A549 (cell line): ENCODE measurements at regions not wholly inside any gene's neighbourhood (a gene's known extent, or its start where the extent isn't known, plus 50 kb on each side); places are given as distances from the start of the nearest gene placed in this dataset.
A peak's percentile ranks its signal among the peaks of the same experiment; 100 is the strongest.

Experiments used
- ATAC-seq, 2 experiments: fragments of 200-7000 bp in 1 of 2; fragments of >200 bp in 1 of 2; cut with Nextera tagmentation in 1 of 2; cut with Tn5 transposase in 1 of 2; 3 replicates each; pipeline versions ENCODE4 v1.8.0 to v1.9.1; 2018 to 2020; ENCODE audit warnings: mild to moderate bottlenecking in 1 of 2, moderate library complexity in 1 of 2
- CTCF ChIA-PET: fragments of 300-600 bp; sonication (Branson Sonifier 250); formaldehyde crosslinking; extraction: SDS; loops from one replicate; lab custom pipeline; 2021; ENCODE audit warnings: antibody characterized with exemption, inconsistent platforms; lab: Yijun Ruan, JAX
- POLR2A ChIA-PET: fragments of 350-600 bp; formaldehyde crosslinking; extraction: SDS; loops from one replicate; lab custom pipeline; 2021; ENCODE audit warnings: antibody characterized with exemption, inconsistent platforms; lab: Yijun Ruan, JAX
- DNase-seq, 2 experiments: peaks; one replicate each; pipeline versions ENCODE4 v3.0.0 to v3.0.0-alpha.2; 2011 to 2016; ENCODE audit warnings: low read depth in 1 of 2, low spot score in 1 of 2
- FAIRE-seq: peaks from 2 replicates; lab custom pipeline; 2011; peaks lifted over from hg19 to GRCh38; lab: Jason Lieb, UNC
- H3K27ac ChIP-seq, 2 experiments: fragments of >200 bp; sonication (Bioruptor Twin); formaldehyde crosslinking; 3 replicates each; pipeline ENCODE4 v1.5.1; 2016 to 2017
- H3K4me1 ChIP-seq: fragments of >200 bp; sonication (Bioruptor Twin); formaldehyde crosslinking; 3 replicates; pipeline ENCODE4 v1.6.1; 2016
- H3K4me2 ChIP-seq: fragments of >200 bp; sonication (Bioruptor Twin); formaldehyde crosslinking; 3 replicates; pipeline ENCODE4 v1.6.1; 2016
- H3K4me3 ChIP-seq: fragments of >200 bp; sonication (Bioruptor Twin); formaldehyde crosslinking; 3 replicates; pipeline ENCODE4 v1.5.1; 2016
- H3K9me3 ChIP-seq: fragments of >200 bp; sonication (Bioruptor Twin); formaldehyde crosslinking; 3 replicates; pipeline ENCODE4 v1.6.1; 2016
- BHLHE40 ChIP-seq: IDR thresholded peaks from 2 replicates; pipeline ENCODE4 v1.6.1; 2012; ENCODE audit warnings: low read depth, low read length, inconsistent platforms
- CBX2 ChIP-seq: fragments of 200-600 bp; sonication (generic); IDR thresholded peaks from 2 replicates; pipeline ENCODE4 v1.6.1; 2016; ENCODE audit warnings: low read depth, mild to moderate bottlenecking, borderline replicate concordance
- CBX8 ChIP-seq: fragments of 200-600 bp; sonication (generic); IDR thresholded peaks from 2 replicates; pipeline ENCODE4 v1.6.1; 2016
- CHD4 ChIP-seq: fragments of 200-600 bp; sonication (generic); IDR thresholded peaks from 2 replicates; pipeline ENCODE4 v1.6.1; 2016; ENCODE audit warnings: antibody characterized with exemption, mild to moderate bottlenecking, borderline replicate concordance
- EHF ChIP-seq: fragments of 250-450 bp; sonication (Bioruptor Pico); IDR thresholded peaks from 2 replicates; pipeline ENCODE4 v1.5.0; 2020; ENCODE audit warnings: mild to moderate bottlenecking
- EHMT2 ChIP-seq: fragments of 200-600 bp; sonication (generic); IDR thresholded peaks from 2 replicates; pipeline ENCODE4 v1.6.1; 2016; ENCODE audit warnings: antibody characterized with exemption, low read depth, mild to moderate bottlenecking, moderate library complexity
- EP300 ChIP-seq, 2 experiments: fragments of >200 bp; sonication (Bioruptor Twin); formaldehyde crosslinking; IDR thresholded peaks; 2 replicates in 1 of 2; 3 replicates in 1 of 2; pipeline ENCODE4 v1.6.1; 2016 to 2017
- FOXS1 ChIP-seq: fragments of 250-450 bp; sonication (Bioruptor Pico); IDR thresholded peaks from 2 replicates; pipeline ENCODE4 v1.5.0; 2020; ENCODE audit warnings: mild to moderate bottlenecking, moderate library complexity
- GATA3 ChIP-seq: IDR thresholded peaks from 2 replicates; pipeline ENCODE4 v1.6.1; 2012; ENCODE audit warnings: borderline replicate concordance
- HEYL ChIP-seq: fragments of 250-450 bp; sonication (Bioruptor Pico); IDR thresholded peaks from 2 replicates; pipeline ENCODE4 v1.8.0; 2021; ENCODE audit warnings: mild to moderate bottlenecking, moderate library complexity
- JUN ChIP-seq, 2 experiments: fragments of >200 bp; sonication (Bioruptor Twin); formaldehyde crosslinking; IDR thresholded peaks; 2 replicates in 1 of 2; 3 replicates in 1 of 2; pipeline ENCODE4 v1.6.1; 2016 to 2017
- KDM1A ChIP-seq: fragments of 200-600 bp; sonication (generic); IDR thresholded peaks from 2 replicates; pipeline ENCODE4 v1.6.1; 2016; ENCODE audit warnings: low read depth, mild to moderate bottlenecking
- KDM5A ChIP-seq: fragments of 200-600 bp; sonication (generic); IDR thresholded peaks from 2 replicates; pipeline ENCODE4 v1.6.1; 2016; ENCODE audit warnings: antibody characterized with exemption, mild to moderate bottlenecking
- MAFK ChIP-seq: fragments of 450-650 bp; IDR thresholded peaks from 2 replicates; pipeline ENCODE4 v1.6.1; 2014; ENCODE audit not compliant: partially characterized antibody
- MYC ChIP-seq: IDR thresholded peaks from 2 replicates; pipeline ENCODE4 v1.6.1; 2012; ENCODE audit warnings: mild to moderate bottlenecking, inconsistent platforms, low read length, improper control_type of control experiment, borderline replicate concordance
- NR3C1 ChIP-seq: fragments of >200 bp; sonication (Bioruptor Twin); formaldehyde crosslinking; IDR thresholded peaks from 3 replicates; pipeline ENCODE4 v1.6.1; 2017
- POLR2A ChIP-seq: IDR thresholded peaks from 2 replicates; pipeline ENCODE4 v1.6.1; 2012; ENCODE audit warnings: mild to moderate bottlenecking, low read length
- RCOR1 ChIP-seq: fragments of 150-350 bp; IDR thresholded peaks from 2 replicates; pipeline ENCODE4 v1.6.1; 2014; ENCODE audit warnings: antibody characterized with exemption, low read length, low read depth
- RFX5 ChIP-seq: fragments of 450-650 bp; IDR thresholded peaks from 2 replicates; pipeline ENCODE4 v1.7.1; 2014; ENCODE audit warnings: antibody characterized with exemption, mild to moderate bottlenecking, moderate library complexity
- SMC3 ChIP-seq: fragments of >200 bp; sonication (Bioruptor Twin); formaldehyde crosslinking; IDR thresholded peaks from 3 replicates; pipeline ENCODE4 v1.6.1; 2018; ENCODE audit warnings: inconsistent platforms
- TF ChIP-seq, protein P1 (sequence below): fragments of 250-450 bp; sonication (Bioruptor Pico); IDR thresholded peaks from 2 replicates; pipeline ENCODE4 v1.5.0; 2021; ENCODE audit warnings: mild to moderate bottlenecking, moderate library complexity, borderline replicate concordance
- TF ChIP-seq, protein P2 (sequence below): fragments of 250-450 bp; sonication (Bioruptor Pico); IDR thresholded peaks from 2 replicates; pipeline ENCODE4 v1.5.0; 2020; ENCODE audit warnings: low read depth, mild to moderate bottlenecking, moderate library complexity
- TF ChIP-seq, protein P3 (sequence below): IDR thresholded peaks from 2 replicates; pipeline ENCODE4 v1.6.1; 2012; ENCODE audit warnings: low read depth, borderline replicate concordance
- TF ChIP-seq, protein P4 (sequence below): fragments of >200 bp; sonication (Bioruptor Twin); formaldehyde crosslinking; IDR thresholded peaks from 3 replicates; pipeline ENCODE4 v1.5.1; 2016
- TF ChIP-seq, protein P5 (sequence below): fragments of >200 bp; sonication (Bioruptor Twin); formaldehyde crosslinking; IDR thresholded peaks from 3 replicates; pipeline ENCODE4 v1.6.1; 2016
- TF ChIP-seq, protein P6 (sequence below): fragments of 150-350 bp; IDR thresholded peaks from 2 replicates; pipeline ENCODE4 v1.6.1; 2014; ENCODE audit warnings: low read depth, mild to moderate bottlenecking, low read length
- TF ChIP-seq, protein P7 (sequence below): IDR thresholded peaks from 2 replicates; pipeline ENCODE4 v1.6.1; 2012
- TF ChIP-seq, protein P8 (sequence below): fragments of >200 bp; sonication (Bioruptor Twin); formaldehyde crosslinking; IDR thresholded peaks from 2 replicates; pipeline ENCODE4 v1.6.1; 2016

DNA sequence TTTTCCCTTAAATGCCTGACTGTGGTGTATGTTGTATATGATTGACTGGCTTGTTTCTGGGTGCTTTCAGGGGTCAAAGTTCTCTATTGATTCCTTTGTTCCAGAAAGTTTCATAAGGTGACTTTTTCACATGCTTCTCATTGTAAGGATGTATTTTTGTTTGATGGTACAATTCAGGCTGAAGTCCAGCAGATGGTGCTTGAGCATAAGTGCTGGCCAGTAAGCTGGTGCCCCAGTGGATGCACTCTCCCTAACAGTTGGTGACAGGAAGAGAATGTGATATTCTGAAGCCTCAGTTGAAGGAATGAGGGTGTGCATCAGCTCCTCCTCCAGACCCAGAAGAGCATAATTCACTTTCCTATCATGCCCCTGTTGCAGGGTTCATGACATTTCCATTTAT is 1941.6 kb upstream of the PRR20A start:
- ATAC-seq (no peak), DNase-seq (peak in 1 of 2 experiments; percentile 1)
- TF ChIP-seq, protein P1, sequence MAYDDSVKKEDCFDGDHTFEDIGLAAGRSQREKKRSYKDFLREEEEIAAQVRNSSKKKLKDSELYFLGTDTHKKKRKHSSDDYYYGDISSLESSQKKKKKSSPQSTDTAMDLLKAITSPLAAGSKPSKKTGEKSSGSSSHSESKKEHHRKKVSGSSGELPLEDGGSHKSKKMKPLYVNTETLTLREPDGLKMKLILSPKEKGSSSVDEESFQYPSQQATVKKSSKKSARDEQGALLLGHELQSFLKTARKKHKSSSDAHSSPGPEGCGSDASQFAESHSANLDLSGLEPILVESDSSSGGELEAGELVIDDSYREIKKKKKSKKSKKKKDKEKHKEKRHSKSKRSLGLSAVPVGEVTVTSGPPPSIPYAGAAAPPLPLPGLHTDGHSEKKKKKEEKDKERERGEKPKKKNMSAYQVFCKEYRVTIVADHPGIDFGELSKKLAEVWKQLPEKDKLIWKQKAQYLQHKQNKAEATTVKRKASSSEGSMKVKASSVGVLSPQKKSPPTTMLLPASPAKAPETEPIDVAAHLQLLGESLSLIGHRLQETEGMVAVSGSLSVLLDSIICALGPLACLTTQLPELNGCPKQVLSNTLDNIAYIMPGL (CRISPR knock-in tag): no peak
- TF ChIP-seq HEYL (CRISPR knock-in tag) (no peak), GATA3 (no peak), RCOR1 (no peak), RFX5 (no peak), EHF (CRISPR knock-in tag) (no peak), KDM5A (no peak), CBX8 (no peak), CHD4 (no peak), EHMT2 (no peak), JUN (IDR thresholded peaks at IDR 0.05) (no peak), BHLHE40 (no peak), MAFK (no peak), CBX2 (no peak), SMC3 (no peak)
- TF ChIP-seq, protein P2, sequence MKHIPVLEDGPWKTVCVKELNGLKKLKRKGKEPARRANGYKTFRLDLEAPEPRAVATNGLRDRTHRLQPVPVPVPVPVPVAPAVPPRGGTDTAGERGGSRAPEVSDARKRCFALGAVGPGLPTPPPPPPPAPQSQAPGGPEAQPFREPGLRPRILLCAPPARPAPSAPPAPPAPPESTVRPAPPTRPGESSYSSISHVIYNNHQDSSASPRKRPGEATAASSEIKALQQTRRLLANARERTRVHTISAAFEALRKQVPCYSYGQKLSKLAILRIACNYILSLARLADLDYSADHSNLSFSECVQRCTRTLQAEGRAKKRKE (CRISPR knock-in tag): no peak
- TF ChIP-seq, all 56 proteins: peak for 0
- Histone ChIP-seq H3K27ac (no peak overlapping the region), H3K4me3 (no peak overlapping the region), H3K9me3 (no peaks in the 10 kb centered on the region), H3K4me2 (no peak overlapping the region), H3K4me1 (no peaks in the 10 kb centered on the region)
- ChIA-PET POLR2A (no interaction called here), CTCF (interaction anchor here (1.0 kb wide), 1 partner anchor 126 kb away, joined by 3 read pairs; no protein-coding TSS in a partner anchor)
- no peak for FAIRE-seq

DNA sequence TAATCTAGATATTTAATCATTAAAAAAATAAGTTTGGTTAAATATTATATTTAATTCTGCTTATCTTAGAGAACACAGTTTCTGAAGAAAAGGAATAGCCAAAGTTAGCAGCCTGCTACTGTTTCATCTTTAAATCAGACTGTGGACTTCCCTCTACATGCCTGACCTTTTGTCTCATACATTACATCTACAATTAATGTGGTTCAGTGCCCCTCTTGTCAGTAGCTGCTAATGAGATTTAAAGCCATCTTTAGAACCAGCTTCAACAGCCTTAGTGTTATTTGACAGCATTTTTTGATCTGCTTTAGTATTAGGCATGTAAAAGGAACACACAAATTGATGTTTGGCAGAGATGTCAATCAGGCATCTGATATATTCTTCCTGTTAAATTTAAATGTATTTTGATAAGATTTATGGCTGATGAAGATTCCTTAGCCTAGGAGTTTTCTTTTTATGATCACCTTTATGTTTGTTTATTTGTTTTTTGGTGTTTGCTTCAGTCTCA is 1925.8 kb upstream of the PRR20A start:
- ChIA-PET CTCF (no interaction called here), POLR2A (no interaction called here)
- TF ChIP-seq CHD4: no peak
- no peak for TF ChIP-seq RCOR1
- TF ChIP-seq, protein P3, sequence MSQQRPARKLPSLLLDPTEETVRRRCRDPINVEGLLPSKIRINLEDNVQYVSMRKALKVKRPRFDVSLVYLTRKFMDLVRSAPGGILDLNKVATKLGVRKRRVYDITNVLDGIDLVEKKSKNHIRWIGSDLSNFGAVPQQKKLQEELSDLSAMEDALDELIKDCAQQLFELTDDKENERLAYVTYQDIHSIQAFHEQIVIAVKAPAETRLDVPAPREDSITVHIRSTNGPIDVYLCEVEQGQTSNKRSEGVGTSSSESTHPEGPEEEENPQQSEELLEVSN: no peak
- no peak for TF ChIP-seq GATA3
- no peak for TF ChIP-seq MYC
- TF ChIP-seq HEYL (CRISPR knock-in tag): no peak
- no peak for TF ChIP-seq NR3C1
- no peak for TF ChIP-seq EHF (CRISPR knock-in tag)
- TF ChIP-seq KDM5A: no peak
- TF ChIP-seq, protein P4, sequence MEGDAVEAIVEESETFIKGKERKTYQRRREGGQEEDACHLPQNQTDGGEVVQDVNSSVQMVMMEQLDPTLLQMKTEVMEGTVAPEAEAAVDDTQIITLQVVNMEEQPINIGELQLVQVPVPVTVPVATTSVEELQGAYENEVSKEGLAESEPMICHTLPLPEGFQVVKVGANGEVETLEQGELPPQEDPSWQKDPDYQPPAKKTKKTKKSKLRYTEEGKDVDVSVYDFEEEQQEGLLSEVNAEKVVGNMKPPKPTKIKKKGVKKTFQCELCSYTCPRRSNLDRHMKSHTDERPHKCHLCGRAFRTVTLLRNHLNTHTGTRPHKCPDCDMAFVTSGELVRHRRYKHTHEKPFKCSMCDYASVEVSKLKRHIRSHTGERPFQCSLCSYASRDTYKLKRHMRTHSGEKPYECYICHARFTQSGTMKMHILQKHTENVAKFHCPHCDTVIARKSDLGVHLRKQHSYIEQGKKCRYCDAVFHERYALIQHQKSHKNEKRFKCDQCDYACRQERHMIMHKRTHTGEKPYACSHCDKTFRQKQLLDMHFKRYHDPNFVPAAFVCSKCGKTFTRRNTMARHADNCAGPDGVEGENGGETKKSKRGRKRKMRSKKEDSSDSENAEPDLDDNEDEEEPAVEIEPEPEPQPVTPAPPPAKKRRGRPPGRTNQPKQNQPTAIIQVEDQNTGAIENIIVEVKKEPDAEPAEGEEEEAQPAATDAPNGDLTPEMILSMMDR: no peak
- TF ChIP-seq, protein P5, sequence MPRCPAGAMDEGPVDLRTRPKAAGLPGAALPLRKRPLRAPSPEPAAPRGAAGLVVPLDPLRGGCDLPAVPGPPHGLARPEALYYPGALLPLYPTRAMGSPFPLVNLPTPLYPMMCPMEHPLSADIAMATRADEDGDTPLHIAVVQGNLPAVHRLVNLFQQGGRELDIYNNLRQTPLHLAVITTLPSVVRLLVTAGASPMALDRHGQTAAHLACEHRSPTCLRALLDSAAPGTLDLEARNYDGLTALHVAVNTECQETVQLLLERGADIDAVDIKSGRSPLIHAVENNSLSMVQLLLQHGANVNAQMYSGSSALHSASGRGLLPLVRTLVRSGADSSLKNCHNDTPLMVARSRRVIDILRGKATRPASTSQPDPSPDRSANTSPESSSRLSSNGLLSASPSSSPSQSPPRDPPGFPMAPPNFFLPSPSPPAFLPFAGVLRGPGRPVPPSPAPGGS: no peak
- TF ChIP-seq KDM1A: no peak
- TF ChIP-seq, protein P6, sequence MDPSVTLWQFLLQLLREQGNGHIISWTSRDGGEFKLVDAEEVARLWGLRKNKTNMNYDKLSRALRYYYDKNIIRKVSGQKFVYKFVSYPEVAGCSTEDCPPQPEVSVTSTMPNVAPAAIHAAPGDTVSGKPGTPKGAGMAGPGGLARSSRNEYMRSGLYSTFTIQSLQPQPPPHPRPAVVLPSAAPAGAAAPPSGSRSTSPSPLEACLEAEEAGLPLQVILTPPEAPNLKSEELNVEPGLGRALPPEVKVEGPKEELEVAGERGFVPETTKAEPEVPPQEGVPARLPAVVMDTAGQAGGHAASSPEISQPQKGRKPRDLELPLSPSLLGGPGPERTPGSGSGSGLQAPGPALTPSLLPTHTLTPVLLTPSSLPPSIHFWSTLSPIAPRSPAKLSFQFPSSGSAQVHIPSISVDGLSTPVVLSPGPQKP: no peak
- no peak for TF ChIP-seq EP300 (IDR thresholded peaks at IDR 0.05)
- no peak for TF ChIP-seq FOXS1 (CRISPR knock-in tag)
- TF ChIP-seq, protein P7, sequence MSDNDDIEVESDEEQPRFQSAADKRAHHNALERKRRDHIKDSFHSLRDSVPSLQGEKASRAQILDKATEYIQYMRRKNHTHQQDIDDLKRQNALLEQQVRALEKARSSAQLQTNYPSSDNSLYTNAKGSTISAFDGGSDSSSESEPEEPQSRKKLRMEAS: no peak
- TF ChIP-seq POLR2A: no peak
- TF ChIP-seq, protein P8, sequence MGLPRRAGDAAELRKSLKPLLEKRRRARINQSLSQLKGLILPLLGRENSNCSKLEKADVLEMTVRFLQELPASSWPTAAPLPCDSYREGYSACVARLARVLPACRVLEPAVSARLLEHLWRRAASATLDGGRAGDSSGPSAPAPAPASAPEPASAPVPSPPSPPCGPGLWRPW: no peak
- no peak for TF ChIP-seq RFX5
- Histone ChIP-seq H3K4me3 (no peak overlapping the region), H3K27ac (no peak overlapping the region), H3K4me2 (no peak overlapping the region), H3K9me3 (no peaks in the 10 kb centered on the region), H3K4me1 (no peaks in the 10 kb centered on the region)
- FAIRE-seq (no peak), DNase-seq (no peak), ATAC-seq (no peak)
